Endothelial cell of umbilical vein (primary cell): ENCODE measurements at regions not wholly inside any gene's neighbourhood (a gene's known extent, or its start where the extent isn't known, plus 50 kb on each side); places are given as distances from the start of the nearest gene placed in this dataset.

Experiments used
- BruUV-seq: library from RNA; stranded (reverse); fragments of 400-500 nt; replicated peaks from 2 replicates; lab custom pipeline; 2021; lab: Mats Ljungman, UMichigan
- CTCF ChIA-PET: fragments of 300-600, 350-600 bp; sonication (Branson Sonifier 250); formaldehyde crosslinking; loops from one replicate; lab custom pipeline; 2021; ENCODE audit warnings: antibody characterized with exemption, inconsistent platforms; lab: Charles Lee
- POLR2A ChIA-PET: fragments of 300-600, 350-600 bp; sonication (Branson Sonifier 250); formaldehyde crosslinking; loops from one replicate; lab custom pipeline; 2021; ENCODE audit warnings: antibody characterized with exemption, inconsistent platforms; lab: Charles Lee
- DNase-seq: peaks from one replicate; pipeline ENCODE4 v3.0.0-alpha.2; 2011; ENCODE audit warnings: low read depth, low spot score
- FAIRE-seq: peaks from 2 replicates; lab custom pipeline; 2011; peaks lifted over from hg19 to GRCh38; lab: Jason Lieb, UNC
- H2AFZ ChIP-seq: 2 replicates; pipeline ENCODE4 v1.6.0; 2012; ENCODE audit warnings: low read depth, low read length, control low read depth, inconsistent platforms
- H3K27ac ChIP-seq: 2 replicates; pipeline ENCODE4 v1.5.1; 2011; ENCODE audit warnings: low read depth, mild to moderate bottlenecking, control low read depth, low read length, moderate library complexity; ENCODE audit not compliant: insufficient read depth
- H3K27me3 ChIP-seq, 2 experiments: 2 replicates each; pipeline versions ENCODE4 v1.6.0 to v1.6.1; 2011; ENCODE audit warnings: low read length in 2 of 2, mixed read lengths in 1 of 2; ENCODE audit not compliant: control insufficient read depth in 2 of 2, insufficient read depth in 2 of 2
- H3K36me3 ChIP-seq, 2 experiments: 2 replicates in 1 of 2; 3 replicates in 1 of 2; pipeline ENCODE4 v1.5.1; 2011; ENCODE audit warnings: low read length in 2 of 2, mild to moderate bottlenecking in 1 of 2, moderate library complexity in 1 of 2; ENCODE audit not compliant: control insufficient read depth in 2 of 2, insufficient read depth in 2 of 2; ENCODE audit errors: extremely low read depth in 1 of 2
- H3K4me1 ChIP-seq: 3 replicates; pipeline ENCODE4 v1.5.1; 2011; ENCODE audit warnings: mild to moderate bottlenecking, low read length; ENCODE audit not compliant: control insufficient read depth, insufficient read depth; ENCODE audit errors: extremely low read depth
- H3K4me2 ChIP-seq: 2 replicates; pipeline ENCODE4 v1.6.1; 2011; ENCODE audit warnings: low read length, control low read depth, mixed read lengths; ENCODE audit not compliant: insufficient read depth
- H3K4me3 ChIP-seq, 3 experiments: fragments of 200-600 bp in 1 of 3; sonication (generic), shearing (Covaris generic) in 1 of 3; replicated peaks in 1 of 3; 2 replicates each; pipeline ENCODE4 v1.5.1; 2011 to 2016; ENCODE audit warnings: control low read depth in 3 of 3, low read length in 3 of 3, mild to moderate bottlenecking in 2 of 3, inconsistent platforms in 1 of 3, low read depth in 1 of 3, moderate library complexity in 1 of 3; ENCODE audit not compliant: insufficient read depth in 1 of 3
- H3K79me2 ChIP-seq: 2 replicates; pipeline ENCODE4 v1.6.0; 2012; ENCODE audit warnings: low read length, inconsistent platforms; ENCODE audit not compliant: control insufficient read depth, insufficient read depth
- H3K9ac ChIP-seq: replicated peaks from 2 replicates; pipeline ENCODE3; 2011; ENCODE audit warnings: low read length, control low read depth; ENCODE audit not compliant: insufficient read depth; ENCODE audit errors: extremely low read depth
- H3K9me1 ChIP-seq: replicated peaks from 3 replicates; pipeline ENCODE4 v1.6.0; 2011; ENCODE audit warnings: mild to moderate bottlenecking, low read length; ENCODE audit not compliant: control insufficient read depth, insufficient read depth; ENCODE audit errors: extremely low read depth
- H3K9me3 ChIP-seq: replicated peaks from 2 replicates; pipeline ENCODE4 v1.5.1; 2012; ENCODE audit warnings: low read length, inconsistent platforms; ENCODE audit not compliant: control insufficient read depth, insufficient read depth
- H4K20me1 ChIP-seq: replicated peaks from 2 replicates; pipeline ENCODE3; 2011; ENCODE audit warnings: mild to moderate bottlenecking, low read length; ENCODE audit not compliant: control insufficient read depth, insufficient read depth; ENCODE audit errors: extremely low read depth
- EZH2 ChIP-seq: IDR thresholded peaks from 2 replicates; pipeline ENCODE4 v1.6.1; 2012; ENCODE audit warnings: borderline replicate concordance, low read depth, mild to moderate bottlenecking, moderate library complexity, low read length, inconsistent platforms; ENCODE audit not compliant: severe bottlenecking
- FOS ChIP-seq: IDR thresholded peaks from 2 replicates; pipeline ENCODE4 v1.6.1; 2011; ENCODE audit warnings: mild to moderate bottlenecking, low read length, moderate library complexity, borderline replicate concordance; ENCODE audit not compliant: insufficient read depth
- GATA2 ChIP-seq: IDR thresholded peaks from 2 replicates; pipeline ENCODE4 v1.7.0; 2011; ENCODE audit warnings: low read depth, mild to moderate bottlenecking, moderate library complexity, mixed read lengths, low read length; ENCODE audit not compliant: insufficient read length, insufficient read depth
- JUN ChIP-seq: IDR thresholded peaks from 2 replicates; pipeline ENCODE4 v1.6.1; 2011; ENCODE audit warnings: borderline replicate concordance, low read depth; ENCODE audit not compliant: insufficient read length, insufficient read depth
- MYC ChIP-seq: IDR thresholded peaks from one replicate; pipeline ENCODE4 v1.6.1; 2011; ENCODE audit warnings: mild to moderate bottlenecking, low read depth, low read length
- POLR2A ChIP-seq: IDR thresholded peaks from 2 replicates; pipeline ENCODE4 v1.6.1; 2012; ENCODE audit warnings: low read depth, mild to moderate bottlenecking, control low read depth, low read length
- POLR2AphosphoS5 ChIP-seq: IDR thresholded peaks from 2 replicates; pipeline ENCODE4 v1.6.1; 2012; ENCODE audit warnings: low read depth, mild to moderate bottlenecking, control low read depth, low read length, moderate library complexity; ENCODE audit not compliant: insufficient read depth
- dilution Hi-C: fragments of 300-500 bp; cut with MboI; formaldehyde crosslinking; loops from one replicate; pipeline ENCODE4 v1.15.0; 2019; ENCODE audit warnings: low sequenced_read_pairs; ENCODE audit not compliant: extremely low pct_ligation_motif_present
- intact Hi-C: fragments of 100-400 bp; cut with micrococcal nuclease; formaldehyde crosslinking; loops from one replicate; pipeline ENCODE4 v1.10.0; 2022
- TF ChIP-seq, protein P1 (sequence below), 2 donors: IDR thresholded peaks; 1 replicate in 1 of 2; 2 replicates in 1 of 2; pipeline ENCODE4 v1.5.1; 2011; ENCODE audit warnings: low read length in 2 of 2, mild to moderate bottlenecking in 2 of 2, moderate library complexity in 2 of 2, control low read depth in 1 of 2, inconsistent platforms in 1 of 2, low read depth in 1 of 2; ENCODE audit not compliant: insufficient read depth in 1 of 2; ENCODE audit errors: extremely low read depth in 1 of 2
- TF ChIP-seq, protein P2 (sequence below): IDR thresholded peaks from 2 replicates; pipeline ENCODE4 v1.6.1; 2011; ENCODE audit not compliant: insufficient read depth, insufficient read length

DNA sequence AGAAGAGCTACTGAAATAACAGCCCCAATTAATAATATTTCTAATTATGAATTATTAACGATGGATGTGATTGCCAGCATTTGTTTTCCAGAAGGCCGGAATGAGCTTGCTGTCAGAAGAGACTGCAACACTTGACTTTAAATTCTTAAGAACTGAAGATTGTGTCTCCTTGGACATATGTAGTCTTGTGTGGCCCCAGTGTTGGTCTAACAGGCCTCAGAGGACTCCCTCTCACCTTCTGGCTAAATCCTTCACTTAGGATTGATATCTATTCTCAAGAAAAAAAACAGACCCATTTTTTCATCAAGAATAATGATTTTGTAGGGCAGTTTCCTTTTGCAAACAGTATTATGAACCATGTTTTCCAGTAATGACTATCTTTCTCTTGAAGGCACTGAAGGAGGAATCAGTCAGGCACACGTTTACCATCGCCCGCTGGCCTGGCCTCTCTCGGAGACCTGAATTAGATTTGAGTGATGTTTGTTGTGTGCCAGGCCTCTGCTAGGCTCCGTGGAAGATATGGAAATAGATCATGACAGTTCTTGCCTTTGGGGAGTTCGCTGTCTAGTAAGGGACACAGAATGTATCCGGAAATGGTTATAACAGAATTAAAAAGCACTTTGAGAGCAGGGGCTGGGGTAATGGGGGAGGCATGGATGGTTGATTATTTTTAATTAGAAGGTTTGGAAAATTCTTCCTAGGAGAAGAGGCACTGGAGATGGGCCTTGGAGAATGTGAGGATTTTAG, 258.0 kb downstream of the MYCN start:
- Histone ChIP-seq H3K9me3 (peaks cover 13% of the 10 kb centered on the region), H3K27me3 (no peaks in the 10 kb centered on the region), H3K27ac (no peak overlapping the region), H3K9me1 (no peaks in the 10 kb centered on the region), H3K79me2 (no peaks in the 10 kb centered on the region), H3K36me3 (no peaks in the 10 kb centered on the region), H3K4me3 (no peak overlapping the region), H4K20me1 (no peaks in the 10 kb centered on the region), H3K4me2 (no peak overlapping the region), H3K4me1 (no peaks in the 10 kb centered on the region), H3K9ac (no peak overlapping the region), H2AFZ (no peak overlapping the region)
- POLR2A ChIA-PET, result no interaction called here
- no TSS peak for BruUV-seq
- TF ChIP-seq FOS (no peak), POLR2A (no peak), POLR2AphosphoS5 (no peak), JUN (no peak), MYC (no peak), EZH2 (no peak), GATA2 (no peak)
- TF ChIP-seq, protein P1, sequence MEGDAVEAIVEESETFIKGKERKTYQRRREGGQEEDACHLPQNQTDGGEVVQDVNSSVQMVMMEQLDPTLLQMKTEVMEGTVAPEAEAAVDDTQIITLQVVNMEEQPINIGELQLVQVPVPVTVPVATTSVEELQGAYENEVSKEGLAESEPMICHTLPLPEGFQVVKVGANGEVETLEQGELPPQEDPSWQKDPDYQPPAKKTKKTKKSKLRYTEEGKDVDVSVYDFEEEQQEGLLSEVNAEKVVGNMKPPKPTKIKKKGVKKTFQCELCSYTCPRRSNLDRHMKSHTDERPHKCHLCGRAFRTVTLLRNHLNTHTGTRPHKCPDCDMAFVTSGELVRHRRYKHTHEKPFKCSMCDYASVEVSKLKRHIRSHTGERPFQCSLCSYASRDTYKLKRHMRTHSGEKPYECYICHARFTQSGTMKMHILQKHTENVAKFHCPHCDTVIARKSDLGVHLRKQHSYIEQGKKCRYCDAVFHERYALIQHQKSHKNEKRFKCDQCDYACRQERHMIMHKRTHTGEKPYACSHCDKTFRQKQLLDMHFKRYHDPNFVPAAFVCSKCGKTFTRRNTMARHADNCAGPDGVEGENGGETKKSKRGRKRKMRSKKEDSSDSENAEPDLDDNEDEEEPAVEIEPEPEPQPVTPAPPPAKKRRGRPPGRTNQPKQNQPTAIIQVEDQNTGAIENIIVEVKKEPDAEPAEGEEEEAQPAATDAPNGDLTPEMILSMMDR (IDR thresholded peaks at IDR 0.05; ENCODE audit: extremely low read depth in 1 of 2, insufficient read depth in 1 of 2, low read depth in 1 of 2, low read length in 2 of 2), result no peak
- TF ChIP-seq, protein P2, sequence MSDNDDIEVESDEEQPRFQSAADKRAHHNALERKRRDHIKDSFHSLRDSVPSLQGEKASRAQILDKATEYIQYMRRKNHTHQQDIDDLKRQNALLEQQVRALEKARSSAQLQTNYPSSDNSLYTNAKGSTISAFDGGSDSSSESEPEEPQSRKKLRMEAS, result no peak
- dilution Hi-C loops, result no loop called here
- no peak for DNase-seq
- no peak for FAIRE-seq
- CTCF ChIA-PET, result no interaction called here
- intact Hi-C loops, result no loop called here
